ENCODE measurements at regions not wholly inside any gene's neighbourhood (a gene's known extent, or its start where the extent isn't known, plus 50 kb on each side); places are given as distances from the start of the nearest gene placed in this dataset.

DNA sequence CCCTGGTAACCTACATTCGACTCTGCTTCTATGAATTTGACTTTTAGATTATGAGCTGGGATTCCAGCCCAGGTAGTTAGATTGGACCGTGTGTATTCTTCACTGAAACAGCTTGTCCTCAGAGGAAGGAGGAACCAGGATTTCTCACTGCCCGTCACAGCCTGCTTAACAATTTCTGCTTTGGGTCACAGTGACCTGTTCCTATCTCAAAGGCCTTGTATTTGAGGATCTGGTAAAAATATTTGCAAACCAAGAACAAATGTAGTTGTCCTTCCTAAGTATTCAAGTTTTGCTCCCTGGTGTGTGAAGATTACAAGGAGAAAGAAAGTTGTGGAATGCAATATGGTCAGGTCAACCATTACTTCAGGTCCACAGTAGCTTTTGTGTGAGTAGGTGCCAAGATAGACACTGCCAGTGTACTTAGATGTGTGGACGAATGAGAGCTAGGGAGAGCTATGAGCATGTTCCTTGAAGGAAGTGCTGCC lies 55.1 kb downstream of the KIF4B start:
- Histone ChIP-seq H2AFZ (ENCODE audit: low read depth, low read length) (no peak overlapping the region), H4K20me1 (ENCODE audit: insufficient read depth, low read length) (no peaks in the 10 kb centered on the region), H3K27ac (ENCODE audit: low read depth, low read length) (no peak overlapping the region), H3K36me3 (ENCODE audit: insufficient read depth, low read length) (no peaks in the 10 kb centered on the region), H3K79me2 (ENCODE audit: insufficient read depth, low read length) (no peaks in the 10 kb centered on the region), H3K9ac (ENCODE audit: low read length) (no peak overlapping the region), H3K27me3 (ENCODE audit: insufficient read depth, low read length) (no peaks in the 10 kb centered on the region), H3K4me1 (ENCODE audit: insufficient read depth, low read length) (no peaks in the 10 kb centered on the region), H3K4me2 (ENCODE audit: low read length) (no peak overlapping the region), H3K9me3 (ENCODE audit: insufficient read depth, low read depth, low read length) (no peaks in the 10 kb centered on the region), H3K4me3 (ENCODE audit: insufficient read depth, low read depth, low read length) (no peak overlapping the region)
- FAIRE-seq (no peak), DNase-seq (ENCODE audit: low read depth) (no peak)
- TF ChIP-seq, protein P1, sequence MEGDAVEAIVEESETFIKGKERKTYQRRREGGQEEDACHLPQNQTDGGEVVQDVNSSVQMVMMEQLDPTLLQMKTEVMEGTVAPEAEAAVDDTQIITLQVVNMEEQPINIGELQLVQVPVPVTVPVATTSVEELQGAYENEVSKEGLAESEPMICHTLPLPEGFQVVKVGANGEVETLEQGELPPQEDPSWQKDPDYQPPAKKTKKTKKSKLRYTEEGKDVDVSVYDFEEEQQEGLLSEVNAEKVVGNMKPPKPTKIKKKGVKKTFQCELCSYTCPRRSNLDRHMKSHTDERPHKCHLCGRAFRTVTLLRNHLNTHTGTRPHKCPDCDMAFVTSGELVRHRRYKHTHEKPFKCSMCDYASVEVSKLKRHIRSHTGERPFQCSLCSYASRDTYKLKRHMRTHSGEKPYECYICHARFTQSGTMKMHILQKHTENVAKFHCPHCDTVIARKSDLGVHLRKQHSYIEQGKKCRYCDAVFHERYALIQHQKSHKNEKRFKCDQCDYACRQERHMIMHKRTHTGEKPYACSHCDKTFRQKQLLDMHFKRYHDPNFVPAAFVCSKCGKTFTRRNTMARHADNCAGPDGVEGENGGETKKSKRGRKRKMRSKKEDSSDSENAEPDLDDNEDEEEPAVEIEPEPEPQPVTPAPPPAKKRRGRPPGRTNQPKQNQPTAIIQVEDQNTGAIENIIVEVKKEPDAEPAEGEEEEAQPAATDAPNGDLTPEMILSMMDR (IDR thresholded peaks at IDR 0.05; ENCODE audit: insufficient read depth, low read depth, low read length) = no peak
- TF ChIP-seq EZH2 (IDR thresholded peaks at IDR 0.05; ENCODE audit: insufficient read depth, low read length) = no peak
- H3K4me1 Mint-ChIP-seq (ENCODE audit: low read depth, unreplicated experiment) = no peaks in the 10 kb centered on the region
- H3K36me3 Mint-ChIP-seq (ENCODE audit: low read depth, unreplicated experiment) = no peaks in the 10 kb centered on the region
- no peaks in the 10 kb centered on the region for H3K9me3 Mint-ChIP-seq (ENCODE audit: unreplicated experiment)
- no peak overlapping the region for H3K27ac Mint-ChIP-seq (ENCODE audit: unreplicated experiment)
- no peaks in the 10 kb centered on the region for H3K27me3 Mint-ChIP-seq (ENCODE audit: low read depth, unreplicated experiment)
- no peak overlapping the region for H3K4me3 Mint-ChIP-seq (ENCODE audit: unreplicated experiment)

DNA sequence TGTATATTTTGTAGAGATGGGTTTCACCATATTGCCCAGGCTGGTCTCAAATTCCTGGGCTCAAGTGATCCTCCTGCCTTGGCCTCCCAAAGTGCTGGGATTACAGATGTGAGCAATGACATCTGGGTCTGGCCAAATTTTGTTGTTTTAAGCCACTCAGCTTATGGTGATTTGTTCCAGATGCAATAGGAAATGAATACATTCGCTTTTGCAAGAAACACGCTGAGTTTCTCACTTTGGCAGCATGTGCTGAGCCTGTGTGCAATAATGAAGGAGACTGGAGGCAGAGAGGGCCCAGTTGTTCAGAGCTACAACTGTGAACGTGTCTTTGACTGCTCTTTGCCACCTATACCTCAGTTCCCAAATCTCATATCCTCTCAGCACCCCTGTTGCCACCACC lies 56.4 kb downstream of the KIF4B start:
- H3K4me3 Mint-ChIP-seq (ENCODE audit: unreplicated experiment) = no peak overlapping the region
- no peak overlapping the region for H3K4me3 ChIP-seq (ENCODE audit: insufficient read depth, low read depth, low read length)
- H3K9me3 ChIP-seq (ENCODE audit: insufficient read depth, low read depth, low read length) = no peaks in the 10 kb centered on the region
- H3K27ac ChIP-seq (ENCODE audit: low read depth, low read length) = no peak overlapping the region
- no peaks in the 10 kb centered on the region for H3K36me3 Mint-ChIP-seq (ENCODE audit: low read depth, unreplicated experiment)
- H3K9ac ChIP-seq (ENCODE audit: low read length) = no peak overlapping the region
- no peaks in the 10 kb centered on the region for H3K79me2 ChIP-seq (ENCODE audit: insufficient read depth, low read length)
- no peak overlapping the region for H3K27ac Mint-ChIP-seq (ENCODE audit: unreplicated experiment)
- no peaks in the 10 kb centered on the region for H3K9me3 Mint-ChIP-seq (ENCODE audit: unreplicated experiment)
- H3K36me3 ChIP-seq (ENCODE audit: insufficient read depth, low read length) = no peaks in the 10 kb centered on the region
- no peaks in the 10 kb centered on the region for H3K27me3 ChIP-seq (ENCODE audit: insufficient read depth, low read length)
- DNase-seq (ENCODE audit: low read depth) = no peak
- no peak for FAIRE-seq
- H4K20me1 ChIP-seq (ENCODE audit: insufficient read depth, low read length) = no peaks in the 10 kb centered on the region
- H3K4me1 ChIP-seq (ENCODE audit: insufficient read depth, low read length) = no peaks in the 10 kb centered on the region
- no peaks in the 10 kb centered on the region for H3K27me3 Mint-ChIP-seq (ENCODE audit: low read depth, unreplicated experiment)
- H3K4me2 ChIP-seq (ENCODE audit: low read length) = no peak overlapping the region
- H3K4me1 Mint-ChIP-seq (ENCODE audit: low read depth, unreplicated experiment) = no peaks in the 10 kb centered on the region
- no peak overlapping the region for H2AFZ ChIP-seq (ENCODE audit: low read depth, low read length)
- TF ChIP-seq, protein P1 (IDR thresholded peaks at IDR 0.05; ENCODE audit: insufficient read depth, low read depth, low read length) = no peak
- TF ChIP-seq EZH2 (IDR thresholded peaks at IDR 0.05; ENCODE audit: insufficient read depth, low read length) = no peak

DNA sequence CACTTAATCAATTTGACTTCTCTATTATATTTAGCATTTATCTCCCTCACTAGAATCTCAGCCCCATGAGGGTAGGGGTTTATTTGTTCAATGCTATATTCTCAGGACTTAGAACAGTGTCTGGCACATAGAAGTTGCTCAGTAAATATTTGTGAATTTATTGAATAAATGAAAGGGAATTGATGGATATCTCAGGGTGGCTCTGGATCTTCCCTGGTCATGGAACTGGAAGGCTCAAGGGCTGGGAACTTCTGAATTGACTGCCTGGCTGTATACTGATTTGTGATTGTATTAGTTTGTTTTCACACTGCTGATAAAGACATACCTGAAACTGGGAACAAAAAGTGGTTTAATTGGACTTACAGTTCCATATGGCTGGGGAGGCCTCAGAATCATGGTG lies 57.2 kb downstream of the KIF4B start:
- H3K27ac ChIP-seq (ENCODE audit: low read depth, low read length) = no peak overlapping the region
- Mint-ChIP-seq H3K27ac (ENCODE audit: unreplicated experiment) (no peak overlapping the region), H3K4me3 (ENCODE audit: unreplicated experiment) (no peak overlapping the region), H3K27me3 (ENCODE audit: low read depth, unreplicated experiment) (no peaks in the 10 kb centered on the region), H3K36me3 (ENCODE audit: low read depth, unreplicated experiment) (no peaks in the 10 kb centered on the region), H3K4me1 (ENCODE audit: low read depth, unreplicated experiment) (no peaks in the 10 kb centered on the region), H3K9me3 (ENCODE audit: unreplicated experiment) (no peaks in the 10 kb centered on the region)
- H3K4me3 ChIP-seq (ENCODE audit: insufficient read depth, low read depth, low read length) = no peak overlapping the region
- TF ChIP-seq, protein P1 (IDR thresholded peaks at IDR 0.05; ENCODE audit: insufficient read depth, low read depth, low read length) = no peak
- TF ChIP-seq EZH2 (IDR thresholded peaks at IDR 0.05; ENCODE audit: insufficient read depth, low read length) = no peak
- no peaks in the 10 kb centered on the region for H3K9me3 ChIP-seq (ENCODE audit: insufficient read depth, low read depth, low read length)
- no peaks in the 10 kb centered on the region for H4K20me1 ChIP-seq (ENCODE audit: insufficient read depth, low read length)
- no peak overlapping the region for H2AFZ ChIP-seq (ENCODE audit: low read depth, low read length)
- no peaks in the 10 kb centered on the region for H3K27me3 ChIP-seq (ENCODE audit: insufficient read depth, low read length)
- no peaks in the 10 kb centered on the region for H3K4me1 ChIP-seq (ENCODE audit: insufficient read depth, low read length)
- no peak overlapping the region for H3K9ac ChIP-seq (ENCODE audit: low read length)
- H3K36me3 ChIP-seq (ENCODE audit: insufficient read depth, low read length) = no peaks in the 10 kb centered on the region
- no peaks in the 10 kb centered on the region for H3K79me2 ChIP-seq (ENCODE audit: insufficient read depth, low read length)
- no peak for DNase-seq (ENCODE audit: low read depth)
- FAIRE-seq = no peak
- no peak overlapping the region for H3K4me2 ChIP-seq (ENCODE audit: low read length)

Data from astrocyte (in vitro differentiated cells and primary cell).